A673 (cell line): ENCODE measurements at regions not wholly inside any gene's neighbourhood (a gene's known extent, or its start where the extent isn't known, plus 50 kb on each side); places are given as distances from the start of the nearest gene placed in this dataset.

Source experiments
- EZH2 ChIP-seq: fragments of 200-600 bp; sonication (generic); IDR thresholded peaks from 2 replicates; pipeline ENCODE4 v1.6.1; 2017; ENCODE audit warnings: borderline replicate concordance, low read depth, mild to moderate bottlenecking, mixed read lengths, antibody characterized with exemption, low read length; ENCODE audit not compliant: poor library complexity, severe bottlenecking
- TF ChIP-seq, protein P1 (sequence below): fragments of 300-800, 200-600 bp; sonication (generic); conservative IDR thresholded peaks from 2 replicates; pipeline ENCODE4 v1.5.1; 2017; ENCODE audit warnings: low read depth, mild to moderate bottlenecking, antibody characterized with exemption, low read length, moderate library complexity, mixed read lengths

DNA sequence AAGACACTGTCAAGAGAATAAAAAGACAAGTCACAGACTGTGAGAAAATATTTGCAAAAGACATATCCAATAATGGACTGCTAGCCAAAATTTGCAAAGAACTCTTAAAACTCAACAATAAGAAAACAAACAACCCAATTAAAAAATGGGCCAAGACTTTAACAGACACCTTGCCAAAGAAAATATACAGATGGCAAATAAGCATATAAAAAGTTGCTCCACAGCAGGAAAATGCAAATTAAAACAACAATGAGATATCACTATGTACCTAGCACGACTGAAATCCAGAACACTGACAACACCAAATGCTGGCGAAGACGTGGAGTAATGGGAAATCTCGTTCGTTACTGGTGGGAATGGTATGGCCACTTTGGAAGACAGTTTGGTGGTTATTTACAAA is 228.9 kb downstream of the TTC8 start:
- TF ChIP-seq, protein P1, sequence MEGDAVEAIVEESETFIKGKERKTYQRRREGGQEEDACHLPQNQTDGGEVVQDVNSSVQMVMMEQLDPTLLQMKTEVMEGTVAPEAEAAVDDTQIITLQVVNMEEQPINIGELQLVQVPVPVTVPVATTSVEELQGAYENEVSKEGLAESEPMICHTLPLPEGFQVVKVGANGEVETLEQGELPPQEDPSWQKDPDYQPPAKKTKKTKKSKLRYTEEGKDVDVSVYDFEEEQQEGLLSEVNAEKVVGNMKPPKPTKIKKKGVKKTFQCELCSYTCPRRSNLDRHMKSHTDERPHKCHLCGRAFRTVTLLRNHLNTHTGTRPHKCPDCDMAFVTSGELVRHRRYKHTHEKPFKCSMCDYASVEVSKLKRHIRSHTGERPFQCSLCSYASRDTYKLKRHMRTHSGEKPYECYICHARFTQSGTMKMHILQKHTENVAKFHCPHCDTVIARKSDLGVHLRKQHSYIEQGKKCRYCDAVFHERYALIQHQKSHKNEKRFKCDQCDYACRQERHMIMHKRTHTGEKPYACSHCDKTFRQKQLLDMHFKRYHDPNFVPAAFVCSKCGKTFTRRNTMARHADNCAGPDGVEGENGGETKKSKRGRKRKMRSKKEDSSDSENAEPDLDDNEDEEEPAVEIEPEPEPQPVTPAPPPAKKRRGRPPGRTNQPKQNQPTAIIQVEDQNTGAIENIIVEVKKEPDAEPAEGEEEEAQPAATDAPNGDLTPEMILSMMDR: no peak
- no peak for TF ChIP-seq EZH2
